ENCODE measurements at regions not wholly inside any gene's neighbourhood (a gene's known extent, or its start where the extent isn't known, plus 50 kb on each side); places are given as distances from the start of the nearest gene placed in this dataset.
"Not testable (repeated sequence)": the region's sequence is repeated elsewhere in the genome, so short reads cannot be mapped to it uniquely, and the experiment has no call there.

- in situ Hi-C loops (cut with MboI; ENCODE audit: low sequenced_read_pairs) = loop anchor here (25.0 kb wide), 2 partner anchors 392 to 867 kb away; no protein-coding TSS in a partner anchor
Measured at GRCh38 chr7:113404245-113404644, 285.9 kb upstream of the SMIM30 start.

GRCh38 chr7:113402482-113402881 is 284.1 kb upstream of the SMIM30 start:
- in situ Hi-C loops (cut with MboI; ENCODE audit: low sequenced_read_pairs) = loop anchor here (25.0 kb wide), 2 partner anchors 390 to 865 kb away; no protein-coding TSS in a partner anchor

GRCh38 chr7:113402005-113402404 is 283.7 kb upstream of the SMIM30 start:
- in situ Hi-C loops (cut with MboI; ENCODE audit: low sequenced_read_pairs) = loop anchor here (25.0 kb wide), 2 partner anchors 390 to 865 kb away; no protein-coding TSS in a partner anchor

GRCh38 chr7:113394856-113395255 is 276.5 kb upstream of the SMIM30 start:
- in situ Hi-C loops (cut with MboI; ENCODE audit: low sequenced_read_pairs) = no loop called here

- in situ Hi-C loops (cut with MboI; ENCODE audit: low sequenced_read_pairs) = no loop called here
Measured at GRCh38 chr7:113392841-113393540, 274.6 kb upstream of the SMIM30 start.

- in situ Hi-C loops (cut with MboI; ENCODE audit: low sequenced_read_pairs) = no loop called here
Measured at GRCh38 chr7:113392421-113392820, 274.1 kb upstream of the SMIM30 start.

- in situ Hi-C loops (cut with MboI; ENCODE audit: low sequenced_read_pairs) = no loop called here
Measured at GRCh38 chr7:113389112-113389646, 270.8 kb upstream of the SMIM30 start.

- in situ Hi-C loops (cut with MboI; ENCODE audit: low sequenced_read_pairs) = no loop called here
Measured at GRCh38 chr7:113383638-113384037, 265.3 kb upstream of the SMIM30 start.

DNA sequence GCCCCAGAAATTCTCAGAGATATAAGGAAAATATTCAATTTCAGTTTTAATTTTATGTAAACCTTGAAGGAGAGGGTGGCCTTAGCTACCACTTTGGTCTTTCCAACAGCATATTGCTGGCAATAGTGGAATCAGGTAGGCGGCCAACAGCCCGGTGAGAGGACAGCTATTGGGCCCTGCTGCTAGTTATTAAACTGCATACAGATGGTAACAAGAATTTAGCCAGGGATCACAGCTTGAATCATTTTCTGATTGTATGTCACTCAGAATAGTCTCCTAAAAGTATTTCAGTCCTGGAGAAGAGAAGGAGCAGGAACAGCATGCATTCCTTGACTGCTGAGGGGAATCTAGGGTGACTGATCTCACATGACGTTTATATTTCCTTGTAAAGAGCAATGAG is 261.4 kb upstream of the SMIM30 start:
- in situ Hi-C loops (cut with MboI; ENCODE audit: low sequenced_read_pairs) = no loop called here

DNA sequence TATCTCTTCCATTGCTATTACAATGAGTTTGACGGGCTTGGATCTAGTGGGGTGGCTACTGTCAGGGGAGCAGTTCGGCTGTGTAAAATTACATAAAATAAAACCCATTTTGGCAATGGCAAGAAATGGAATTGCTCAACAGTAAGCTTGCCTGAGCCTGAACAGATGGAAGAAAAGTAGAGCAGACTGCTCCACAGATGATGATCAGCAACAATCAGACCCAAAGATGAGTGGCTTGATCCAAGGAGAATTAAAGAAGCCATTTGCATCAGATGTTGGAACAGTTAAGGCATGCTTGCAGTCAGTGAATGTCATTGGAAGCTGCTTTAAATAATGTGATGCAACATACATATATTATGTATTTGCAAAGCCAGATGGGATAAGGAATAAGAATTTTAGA is 256.6 kb upstream of the SMIM30 start:
- in situ Hi-C loops (cut with MboI; ENCODE audit: low sequenced_read_pairs) = no loop called here

DNA sequence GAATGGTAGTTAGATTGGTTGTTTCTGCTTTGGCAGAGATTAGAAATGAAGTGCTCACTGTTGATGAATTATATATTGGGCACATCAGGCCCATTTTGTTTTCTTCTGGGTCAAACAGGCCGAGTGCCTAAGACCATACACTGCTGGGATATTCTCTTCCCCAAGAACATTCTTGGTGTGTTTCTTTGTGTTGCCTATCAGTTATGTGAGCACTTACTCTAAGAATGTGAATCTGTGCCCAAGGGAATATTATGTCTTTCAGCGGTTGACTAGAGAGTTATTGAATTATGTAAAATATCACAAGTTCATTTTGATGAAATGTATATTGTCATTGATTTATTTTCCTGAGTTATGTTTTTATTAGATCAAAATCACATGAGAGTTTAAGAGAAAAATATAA is 255.5 kb upstream of the SMIM30 start:
- in situ Hi-C loops (cut with MboI; ENCODE audit: low sequenced_read_pairs) = no loop called here

GRCh38 chr7:113371416-113372043 is 253.2 kb upstream of the SMIM30 start:
- in situ Hi-C loops (cut with MboI; ENCODE audit: low sequenced_read_pairs) = no loop called here

GRCh38 chr7:113370910-113371309 is 252.6 kb upstream of the SMIM30 start:
- in situ Hi-C loops (cut with MboI; ENCODE audit: low sequenced_read_pairs) = no loop called here

GRCh38 chr7:113368256-113368655 is 249.9 kb upstream of the SMIM30 start:
- in situ Hi-C loops (cut with MboI; ENCODE audit: low sequenced_read_pairs) = no loop called here

DNA sequence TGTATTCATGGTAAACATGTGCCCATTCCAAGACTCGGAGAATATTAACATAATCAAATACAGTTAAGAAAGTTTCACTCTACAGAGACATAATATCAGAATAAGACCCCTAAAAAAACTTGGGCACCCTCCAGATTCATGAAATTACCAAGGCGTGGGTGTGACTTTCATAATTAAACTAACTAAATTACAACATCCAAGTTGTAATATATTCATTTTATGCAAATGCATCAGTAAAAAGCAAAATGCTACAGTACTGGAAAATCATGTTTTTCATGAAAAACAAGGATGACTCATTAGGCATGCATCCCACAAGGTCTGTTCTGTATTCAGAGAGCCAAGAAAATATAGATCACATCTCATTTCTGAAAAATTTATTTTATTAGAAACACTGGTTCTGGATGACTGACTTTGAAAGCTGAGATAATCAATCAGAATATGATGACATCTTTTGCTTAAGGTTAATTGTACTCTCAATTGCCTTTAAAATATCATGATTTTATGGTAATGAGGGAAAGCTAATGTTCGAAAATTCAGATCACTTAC is 248.8 kb upstream of the SMIM30 start:
- in situ Hi-C loops (cut with MboI; ENCODE audit: low sequenced_read_pairs) = no loop called here

DNA sequence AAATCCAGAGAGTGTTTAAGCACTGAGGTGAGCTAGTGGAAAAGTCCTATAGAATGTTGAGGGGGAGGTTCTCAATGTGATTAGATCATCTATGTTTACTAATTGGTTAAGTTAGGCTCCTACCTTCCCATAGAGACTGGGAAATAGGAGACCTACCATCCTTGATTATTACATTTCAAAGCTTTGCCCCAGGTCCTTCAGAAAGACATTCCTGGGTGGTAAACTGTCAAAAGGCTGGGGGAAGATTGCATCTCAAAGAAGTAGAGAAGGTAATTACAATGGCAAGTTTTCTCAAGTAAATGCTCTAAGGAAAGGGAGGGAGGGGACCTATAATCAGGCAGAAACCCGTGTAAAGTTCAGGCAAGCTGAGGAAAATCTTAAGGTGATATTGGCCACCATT is 247.8 kb upstream of the SMIM30 start:
- in situ Hi-C loops (cut with MboI; ENCODE audit: low sequenced_read_pairs) = no loop called here

DNA sequence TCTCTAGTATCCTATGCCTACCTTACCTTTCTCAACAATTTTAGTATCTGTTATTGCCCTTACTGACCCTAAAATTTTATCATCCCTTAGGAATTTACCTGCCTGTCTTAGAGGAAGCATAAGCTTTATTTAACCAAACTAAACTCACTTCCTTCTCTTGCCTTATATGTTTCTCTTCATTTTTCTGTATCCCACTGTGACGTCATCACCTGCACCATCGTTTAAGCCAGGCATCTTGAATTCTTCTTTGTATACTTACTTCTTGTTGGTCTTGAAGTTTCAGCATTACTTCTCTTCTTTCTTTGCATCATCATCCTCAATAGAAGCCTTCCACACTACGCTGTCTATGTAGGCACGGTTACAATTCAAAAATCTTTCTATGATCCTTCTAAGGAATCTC is 231.0 kb upstream of the SMIM30 start:
- in situ Hi-C loops (cut with MboI; ENCODE audit: low sequenced_read_pairs) = no loop called here

GRCh38 chr7:113339661-113340060 is 221.3 kb upstream of the SMIM30 start:
- in situ Hi-C loops (cut with MboI; ENCODE audit: low sequenced_read_pairs) = no loop called here

DNA sequence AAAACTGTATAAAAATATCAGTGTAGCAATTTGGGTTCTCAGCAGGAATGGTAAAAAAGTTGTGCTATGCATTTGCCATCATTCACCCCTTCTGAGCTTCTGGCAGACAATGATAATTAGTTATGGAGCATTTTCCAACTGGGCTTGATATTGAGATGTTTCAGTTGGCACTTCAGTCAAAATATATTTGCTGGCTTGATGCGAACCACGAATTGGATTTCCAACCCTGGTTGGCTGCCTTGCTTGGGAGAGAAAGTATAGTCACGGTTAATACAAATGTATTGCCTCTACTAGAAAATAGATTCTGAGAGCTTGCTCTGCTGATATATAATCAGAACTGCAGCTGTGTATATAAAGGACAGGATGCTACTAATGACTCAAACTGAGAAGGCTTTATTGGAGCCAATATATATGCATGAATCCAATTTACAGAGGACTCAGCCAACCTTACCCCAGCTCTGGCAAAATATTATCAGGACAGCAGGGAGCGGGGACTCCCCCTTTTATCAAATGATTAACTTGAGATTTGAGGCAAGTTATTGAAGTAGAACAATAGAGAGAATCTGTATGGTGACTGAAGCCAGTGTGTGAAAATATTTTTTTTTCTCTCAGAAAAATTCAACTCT is 219.8 kb upstream of the SMIM30 start:
- in situ Hi-C loops (cut with MboI; ENCODE audit: low sequenced_read_pairs) = no loop called here

- in situ Hi-C loops (cut with MboI; ENCODE audit: low sequenced_read_pairs) = not testable (repeated sequence)
Measured at GRCh38 chr7:113336838-113337237, 218.5 kb upstream of the SMIM30 start.

- in situ Hi-C loops (cut with MboI; ENCODE audit: low sequenced_read_pairs) = no loop called here
Measured at GRCh38 chr7:113331155-113331898, 213.0 kb upstream of the SMIM30 start.
